ENCODE measurements at regions not wholly inside any gene's neighbourhood (a gene's known extent, or its start where the extent isn't known, plus 50 kb on each side); places are given as distances from the start of the nearest gene placed in this dataset.

GRCh38 chr7:130974794-130975193 is 240.8 kb upstream of the KLF14 start:
- TF ChIP-seq POLR2A (IDR thresholded peaks at IDR 0.05; ENCODE audit: low read depth) (no peak), CTCF (IDR thresholded peaks at IDR 0.05) (no peak)

All from esophagus muscularis mucosa (tissue), 3 donors.